SKM-1 (cell line): ENCODE measurements at regions not wholly inside any gene's neighbourhood (a gene's known extent, or its start where the extent isn't known, plus 50 kb on each side); places are given as distances from the start of the nearest gene placed in this dataset.
A peak's percentile ranks its signal among the peaks of the same experiment; 100 is the strongest.
"Not testable (repeated sequence)": the region's sequence is repeated elsewhere in the genome, so short reads cannot be mapped to it uniquely, and the experiment has no call there.

Source experiments
- DNase-seq: peaks from one replicate; lab custom pipeline; 2025; ENCODE audit not compliant: unreplicated experiment; lab: John Stamatoyannopoulos, UW

GRCh38 chr20:60096166-60096565 is 137.9 kb downstream of the CDH26 start:
- no peak for DNase-seq

- peak; percentile 89 for DNase-seq
These were observed 139.1 kb downstream of the CDH26 start for GRCh38 chr20:60097285-60097684.

GRCh38 chr20:60100780-60101179 is 142.6 kb downstream of the CDH26 start:
- DNase-seq: no peak

GRCh38 chr20:60101201-60101890 is 143.1 kb downstream of the CDH26 start:
- no peak for DNase-seq

- DNase-seq: no peak
These were observed 143.7 kb downstream of the CDH26 start for GRCh38 chr20:60101891-60102281.

- no peak for DNase-seq
These were observed 144.5 kb downstream of the CDH26 start for GRCh38 chr20:60102665-60103210.

- peak; percentile 40 for DNase-seq
These were observed 147.0 kb downstream of the CDH26 start for GRCh38 chr20:60104993-60105803.

- DNase-seq: not testable (repeated sequence)
These were observed 148.0 kb downstream of the CDH26 start for GRCh38 chr20:60106186-60106585.

GRCh38 chr20:60107621-60108390 is 149.6 kb downstream of the CDH26 start:
- no peak for DNase-seq

- DNase-seq: no peak
These were observed 150.2 kb downstream of the CDH26 start for GRCh38 chr20:60108397-60108796.

- DNase-seq: peak; percentile 80
These were observed 155.0 kb downstream of the CDH26 start for GRCh38 chr20:60113024-60113724.

GRCh38 chr20:60113771-60114170 is 155.5 kb downstream of the CDH26 start:
- no peak for DNase-seq

GRCh38 chr20:60115451-60115850 is 157.2 kb downstream of the CDH26 start:
- DNase-seq: no peak

- DNase-seq: no peak
These were observed 158.1 kb downstream of the CDH26 start for GRCh38 chr20:60116128-60116909.

- DNase-seq: peak; percentile 83
These were observed 158.8 kb downstream of the CDH26 start for GRCh38 chr20:60117065-60117464.

- DNase-seq: no peak
These were observed 163.7 kb downstream of the CDH26 start for GRCh38 chr20:60121903-60122302.

GRCh38 chr20:60122671-60123070 is 164.4 kb downstream of the CDH26 start:
- DNase-seq: no peak

- no peak for DNase-seq
These were observed 164.9 kb downstream of the CDH26 start for GRCh38 chr20:60123096-60123495.

GRCh38 chr20:60123652-60124051 is 165.4 kb downstream of the CDH26 start:
- no peak for DNase-seq

GRCh38 chr20:60124776-60125381 is 166.7 kb downstream of the CDH26 start:
- DNase-seq: no peak
